OCI-LY7 (cell line): ENCODE measurements at regions not wholly inside any gene's neighbourhood (a gene's known extent, or its start where the extent isn't known, plus 50 kb on each side); places are given as distances from the start of the nearest gene placed in this dataset.
"Not testable (repeated sequence)": the region's sequence is repeated elsewhere in the genome, so short reads cannot be mapped to it uniquely, and the experiment has no call there.

ENCODE experiments used
- BruUV-seq: library from RNA; stranded (reverse); fragments of 400-500 nt; replicated peaks from 2 replicates; lab custom pipeline; 2021; lab: Mats Ljungman, UMichigan
- CTCF ChIA-PET: fragments of 300-600 bp; sonication (Branson Sonifier 250); formaldehyde crosslinking; loops from one replicate; lab custom pipeline; 2022; ENCODE audit warnings: antibody characterized with exemption; ENCODE audit not compliant: unreplicated experiment; lab: Charles Lee
- POLR2A ChIA-PET: fragments of 300-600 bp; sonication (Branson Sonifier 250); formaldehyde crosslinking; loops from one replicate; lab custom pipeline; 2022; ENCODE audit warnings: antibody characterized with exemption; lab: Charles Lee
- DNase-seq: peaks from one replicate; pipeline ENCODE4 v3.0.0-alpha.2; 2015; ENCODE audit warnings: low spot score
- H2AFZ ChIP-seq: fragments of 200-600 bp; sonication (generic), shearing (Covaris generic); 2 replicates; pipeline ENCODE4 v1.6.1; 2014; ENCODE audit warnings: mild to moderate bottlenecking, antibody characterized with exemption, low read length, moderate library complexity
- H3K27ac ChIP-seq: fragments of 200-600 bp; sonication (generic); 2 replicates; pipeline ENCODE4 v1.5.1; 2014; ENCODE audit warnings: mixed run types, low read depth, mild to moderate bottlenecking, moderate library complexity, low read length, inconsistent platforms; ENCODE audit not compliant: poor library complexity, severe bottlenecking
- H3K36me3 ChIP-seq: fragments of 200-600 bp; sonication (generic); 2 replicates; pipeline ENCODE4 v1.6.1; 2014; ENCODE audit warnings: mild to moderate bottlenecking, antibody characterized with exemption, low read length, moderate library complexity, mixed read lengths; ENCODE audit not compliant: insufficient read depth
- H3K4me1 ChIP-seq: fragments of 200-600 bp; sonication (generic); 2 replicates; pipeline ENCODE4 v1.5.1; 2014; ENCODE audit warnings: mild to moderate bottlenecking, low read length; ENCODE audit not compliant: insufficient read depth, poor library complexity, severe bottlenecking
- H3K4me2 ChIP-seq: fragments of 200-600 bp; sonication (generic); 2 replicates; pipeline ENCODE4 v1.6.1; 2014; ENCODE audit warnings: mild to moderate bottlenecking, low read length
- H3K4me3 ChIP-seq: fragments of 200-600 bp; sonication (generic); 2 replicates; pipeline ENCODE4 v1.5.1; 2014; ENCODE audit warnings: mild to moderate bottlenecking, low read depth, low read length; ENCODE audit not compliant: poor library complexity, severe bottlenecking
- H3K79me2 ChIP-seq: fragments of 200-600 bp; sonication (generic); 2 replicates; pipeline ENCODE4 v1.6.1; 2016; ENCODE audit warnings: low read depth, mild to moderate bottlenecking, low read length, moderate library complexity, mixed read lengths; ENCODE audit not compliant: insufficient read depth
- H3K9me2 ChIP-seq: fragments of 200-600 bp; sonication (generic); 2 replicates; pipeline ENCODE4 v1.6.1; 2016; ENCODE audit warnings: mild to moderate bottlenecking, low read length, mixed read lengths; ENCODE audit not compliant: insufficient read depth
- H3K9me3 ChIP-seq: fragments of 200-600 bp; sonication (generic); 2 replicates; pipeline ENCODE4 v1.6.1; 2014; ENCODE audit warnings: mild to moderate bottlenecking, mixed run types, low read length, mixed read lengths
- H4K20me1 ChIP-seq: fragments of 200-600 bp; sonication (generic); 2 replicates; pipeline ENCODE4 v1.6.1; 2014; ENCODE audit warnings: mild to moderate bottlenecking, antibody characterized with exemption, low read length, moderate library complexity, mixed read lengths; ENCODE audit not compliant: insufficient read depth
- CTCF ChIP-seq: fragments of 200-600 bp; sonication (generic); conservative IDR thresholded peaks from 2 replicates; pipeline ENCODE4 v1.5.1; 2014; ENCODE audit warnings: mild to moderate bottlenecking, antibody characterized with exemption, low read length, moderate library complexity, mixed read lengths
- EZH2phosphoT487 ChIP-seq: fragments of 200-600 bp; sonication (generic); IDR thresholded peaks from 2 replicates; pipeline ENCODE4 v1.6.1; 2018; ENCODE audit warnings: low read depth, borderline replicate concordance, mild to moderate bottlenecking, mixed run types, antibody characterized with exemption, low read length, moderate library complexity, mixed read lengths
- intact Hi-C: fragments of 100-400 bp; cut with micrococcal nuclease; formaldehyde crosslinking; loops from one replicate; pipeline ENCODE4 v1.10.0; 2022; ENCODE audit not compliant: unreplicated experiment

DNA sequence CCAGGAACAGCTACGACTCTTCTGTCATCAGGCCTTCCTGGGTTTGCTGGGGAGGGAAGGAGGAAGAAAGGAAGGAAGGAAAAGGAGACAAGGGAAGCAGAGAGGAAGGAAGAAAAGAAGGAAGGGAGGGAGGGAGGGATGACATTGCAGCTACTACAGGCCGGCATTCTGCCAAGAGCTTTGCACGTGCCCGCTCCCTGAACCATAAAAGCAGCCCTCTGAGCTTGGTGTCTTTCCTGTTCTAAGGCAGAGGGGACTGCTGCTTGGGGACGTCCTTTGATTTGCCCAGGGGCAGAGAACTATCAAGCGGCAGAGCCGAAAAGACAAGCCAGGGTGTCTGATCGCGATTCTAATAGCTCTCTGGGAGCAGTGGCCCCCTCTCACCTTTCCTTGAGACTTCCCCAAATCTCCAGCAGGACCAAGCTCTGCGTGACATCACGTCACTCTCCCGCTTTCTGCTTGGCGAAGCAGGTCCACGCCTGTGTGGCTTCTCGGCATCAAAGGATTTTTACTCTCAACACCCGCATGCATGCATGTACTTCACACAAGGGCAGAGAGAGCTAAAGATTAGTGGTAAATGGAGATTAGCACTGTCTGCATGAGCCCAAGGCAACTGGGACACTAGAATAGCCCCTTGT is 167.8 kb upstream of the AUTS2 start:
- Histone ChIP-seq H3K4me1 (peaks cover 31% of the 10 kb centered on the region), H3K27ac (no peak overlapping the region), H4K20me1 (no peaks in the 10 kb centered on the region), H3K4me2 (peak overlapping the region; percentile 51), H3K9me2 (no peaks in the 10 kb centered on the region), H3K9me3 (no peaks in the 10 kb centered on the region), H3K4me3 (no peak overlapping the region), H2AFZ (peak overlapping the region; percentile 91), H3K36me3 (no peaks in the 10 kb centered on the region), H3K79me2 (no peaks in the 10 kb centered on the region)
- intact Hi-C loops: no loop called here
- DNase-seq: peak; percentile 22
- TF ChIP-seq CTCF (no peak), EZH2phosphoT487 (no peak)
- POLR2A ChIA-PET: interaction anchor here (0.6 to 1.3 kb wide), 4 partner anchors 13 to 636 kb away, joined by 3 to 6 read pairs (median 3); no protein-coding TSS in a partner anchor
- CTCF ChIA-PET: interaction anchor here (1.0 kb wide), 2 partner anchors 25 to 58 kb away, joined by 3 read pairs; no protein-coding TSS in a partner anchor
- no TSS peak for BruUV-seq

GRCh38 chr7:69431626-69432025 is 166.6 kb upstream of the AUTS2 start:
- Histone ChIP-seq H3K36me3 (no peaks in the 10 kb centered on the region), H3K79me2 (no peaks in the 10 kb centered on the region), H3K9me2 (no peaks in the 10 kb centered on the region), H3K4me2 (no peak overlapping the region), H3K4me3 (no peak overlapping the region), H3K27ac (no peak overlapping the region), H4K20me1 (no peaks in the 10 kb centered on the region), H3K4me1 (peaks cover 31% of the 10 kb centered on the region), H3K9me3 (no peaks in the 10 kb centered on the region), H2AFZ (no peak overlapping the region)
- no peak for TF ChIP-seq CTCF
- no peak for TF ChIP-seq EZH2phosphoT487
- no TSS peak for BruUV-seq
- ChIA-PET CTCF (no interaction called here), POLR2A (interaction anchor here (0.6 kb wide), 1 partner anchor 303 kb away, joined by 3 read pairs; no protein-coding TSS in a partner anchor)
- no peak for DNase-seq
- intact Hi-C loops: no loop called here

DNA sequence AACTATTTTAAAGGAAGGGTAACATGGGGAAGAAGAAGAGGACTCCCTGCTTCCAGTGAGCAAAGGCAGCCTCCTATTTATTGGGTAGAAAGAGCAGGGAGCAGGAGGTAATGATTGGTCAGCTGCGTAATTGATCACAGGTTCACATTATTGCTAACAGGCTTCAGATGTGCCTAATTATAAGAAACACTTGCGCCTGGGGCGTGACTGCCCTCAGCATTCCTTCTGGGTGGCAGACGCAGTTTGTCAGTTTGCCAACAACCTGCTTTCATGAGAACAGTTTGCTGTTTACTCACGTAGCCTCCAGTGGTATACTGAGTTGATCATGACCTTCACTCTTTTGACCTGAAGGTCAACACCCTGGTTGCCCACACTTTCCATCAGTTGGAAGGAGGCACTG is 166.0 kb upstream of the AUTS2 start:
- H4K20me1 ChIP-seq, H3K9me2 ChIP-seq, H2AFZ ChIP-seq, CTCF ChIA-PET, H3K9me3 ChIP-seq, H3K4me3 ChIP-seq, DNase-seq, H3K36me3 ChIP-seq, intact Hi-C loops, BruUV-seq, H3K27ac ChIP-seq, H3K79me2 ChIP-seq, H3K4me2 ChIP-seq: not testable (repeated sequence)
- H3K4me1 ChIP-seq: peaks cover 31% of the 10 kb centered on the region
- POLR2A ChIA-PET: interaction anchor here (0.6 kb wide), 1 partner anchor 304 kb away, joined by 3 read pairs; no protein-coding TSS in a partner anchor
